Lung (tissue), 11 donors: ENCODE measurements at regions not wholly inside any gene's neighbourhood (a gene's known extent, or its start where the extent isn't known, plus 50 kb on each side); places are given as distances from the start of the nearest gene placed in this dataset.

ENCODE experiments used
- ATAC-seq: fragments of 200-7000 bp; cut with Tn5 transposase; one replicate; pipeline ENCODE4 v1.9.1; 2020; ENCODE audit warnings: moderate number of reproducible peaks; ENCODE audit not compliant: insufficient read depth, low FRiP score
- DNase-seq, 3 donors: peaks; one replicate each; pipeline ENCODE4 v3.0.0-alpha.2; 2013 to 2017
- H3K27ac ChIP-seq, 2 donors: one replicate each; pipeline ENCODE4 v1.5.1; 2013; ENCODE audit warnings: mild to moderate bottlenecking in 2 of 2, moderate library complexity in 2 of 2, control low read depth in 1 of 2, inconsistent platforms in 1 of 2, low read depth in 1 of 2, low read length in 1 of 2
- H3K27me3 ChIP-seq, 3 donors: one replicate each; pipeline ENCODE4 v1.5.1; 2013; ENCODE audit warnings: low read length in 2 of 3; ENCODE audit not compliant: control insufficient read depth in 3 of 3, insufficient read depth in 3 of 3
- H3K36me3 ChIP-seq, 4 donors: one replicate each; pipeline ENCODE4 v1.5.1; 2013; ENCODE audit warnings: low read length in 4 of 4, mild to moderate bottlenecking in 1 of 4, moderate library complexity in 1 of 4; ENCODE audit not compliant: control insufficient read depth in 4 of 4, insufficient read depth in 4 of 4
- H3K4me1 ChIP-seq, 5 donors: one replicate each; pipeline ENCODE4 v1.5.1; 2013; ENCODE audit warnings: low read length in 5 of 5, mild to moderate bottlenecking in 2 of 5, moderate library complexity in 1 of 5; ENCODE audit not compliant: control insufficient read depth in 5 of 5, insufficient read depth in 5 of 5
- H3K4me3 ChIP-seq: one replicate; pipeline ENCODE4 v1.5.1; 2013; ENCODE audit warnings: mild to moderate bottlenecking, control low read depth, moderate library complexity
- H3K9ac ChIP-seq, 2 donors: one replicate each; pipeline ENCODE4 v1.5.1; 2013; ENCODE audit warnings: low read length in 2 of 2, control low read depth in 1 of 2; ENCODE audit not compliant: insufficient read depth in 1 of 2
- H3K9me3 ChIP-seq, 4 donors: one replicate each; pipeline ENCODE4 v1.5.1; 2013; ENCODE audit warnings: low read length in 3 of 4, mild to moderate bottlenecking in 1 of 4, moderate library complexity in 1 of 4; ENCODE audit not compliant: control insufficient read depth in 4 of 4, insufficient read depth in 3 of 4
- WGBS, 2 donors: extraction: QIAGEN DNeasy Blood & Tissue Kit; methylation state at CpG; one replicate each; pipeline ENCODE4 v1.1.7; 2013; 5-methylcytosine and 5-hydroxymethylcytosine counted together
- TF ChIP-seq, protein P1 (sequence below): IDR thresholded peaks from 2 replicates; pipeline ENCODE4 v1.5.1; 2012; ENCODE audit warnings: mild to moderate bottlenecking; ENCODE audit errors: control extremely low read depth, extremely low read depth
- donor health status: control.
- donor health status: control.
- donor health status: Bipolar disorder and iron deficiency.
- donor health status: healthy.
- donor health status: DM: yes; HTN: yes; CAD: no.

DNA sequence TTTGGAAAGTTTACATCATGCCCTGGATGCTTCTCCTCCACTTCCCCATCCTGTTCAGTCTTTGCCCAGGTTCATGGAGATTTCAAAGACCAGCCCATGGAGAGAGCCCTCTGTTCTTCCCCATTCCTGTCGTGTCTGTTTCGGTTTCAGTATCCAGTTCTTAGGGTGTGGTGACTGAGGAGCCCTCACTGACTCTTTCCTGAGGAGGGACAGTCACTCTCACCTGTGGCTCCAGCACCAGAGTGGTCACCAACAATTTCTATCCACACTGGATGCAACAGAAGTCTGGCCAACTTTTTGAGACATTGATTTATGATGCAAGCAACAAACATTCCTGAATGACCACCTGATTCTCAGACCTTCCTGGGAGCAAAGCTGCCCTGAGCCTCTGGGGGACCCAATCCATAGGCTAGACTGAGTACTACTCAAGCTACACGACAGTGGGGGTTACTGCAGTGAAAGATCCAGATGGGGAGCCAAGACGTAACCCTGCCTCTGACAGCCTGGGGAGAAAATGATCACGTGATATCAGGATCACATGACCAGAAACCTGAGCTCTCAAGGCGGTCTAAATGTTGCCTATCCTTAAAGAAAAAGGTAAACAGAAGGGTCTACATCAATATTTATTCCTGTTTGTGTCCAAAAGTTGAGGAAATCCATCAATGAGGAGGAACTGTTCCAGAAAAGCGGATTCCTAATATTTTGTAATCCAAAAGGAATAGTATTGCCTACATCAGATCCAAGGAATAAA is 76.2 kb upstream of the VPREB1 start:
- Histone ChIP-seq H3K27me3 (peaks cover 0 to 7% (median 0%) of the 10 kb centered on the region in 3 donors), H3K4me3 (no peak overlapping the region), H3K9ac (no peak overlapping the region), H3K4me1 (no peaks in the 10 kb centered on the region), H3K9me3 (no peaks in the 10 kb centered on the region), H3K27ac (no peak overlapping the region), H3K36me3 (no peaks in the 10 kb centered on the region)
- peak in 2 of 3 donors; percentile 11 to 25 for DNase-seq
- WGBS, 2 donors = 33% methylated on average over 7 of the region's 7 CpGs
- TF ChIP-seq, protein P1, sequence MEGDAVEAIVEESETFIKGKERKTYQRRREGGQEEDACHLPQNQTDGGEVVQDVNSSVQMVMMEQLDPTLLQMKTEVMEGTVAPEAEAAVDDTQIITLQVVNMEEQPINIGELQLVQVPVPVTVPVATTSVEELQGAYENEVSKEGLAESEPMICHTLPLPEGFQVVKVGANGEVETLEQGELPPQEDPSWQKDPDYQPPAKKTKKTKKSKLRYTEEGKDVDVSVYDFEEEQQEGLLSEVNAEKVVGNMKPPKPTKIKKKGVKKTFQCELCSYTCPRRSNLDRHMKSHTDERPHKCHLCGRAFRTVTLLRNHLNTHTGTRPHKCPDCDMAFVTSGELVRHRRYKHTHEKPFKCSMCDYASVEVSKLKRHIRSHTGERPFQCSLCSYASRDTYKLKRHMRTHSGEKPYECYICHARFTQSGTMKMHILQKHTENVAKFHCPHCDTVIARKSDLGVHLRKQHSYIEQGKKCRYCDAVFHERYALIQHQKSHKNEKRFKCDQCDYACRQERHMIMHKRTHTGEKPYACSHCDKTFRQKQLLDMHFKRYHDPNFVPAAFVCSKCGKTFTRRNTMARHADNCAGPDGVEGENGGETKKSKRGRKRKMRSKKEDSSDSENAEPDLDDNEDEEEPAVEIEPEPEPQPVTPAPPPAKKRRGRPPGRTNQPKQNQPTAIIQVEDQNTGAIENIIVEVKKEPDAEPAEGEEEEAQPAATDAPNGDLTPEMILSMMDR = no peak
- no peak for ATAC-seq

DNA sequence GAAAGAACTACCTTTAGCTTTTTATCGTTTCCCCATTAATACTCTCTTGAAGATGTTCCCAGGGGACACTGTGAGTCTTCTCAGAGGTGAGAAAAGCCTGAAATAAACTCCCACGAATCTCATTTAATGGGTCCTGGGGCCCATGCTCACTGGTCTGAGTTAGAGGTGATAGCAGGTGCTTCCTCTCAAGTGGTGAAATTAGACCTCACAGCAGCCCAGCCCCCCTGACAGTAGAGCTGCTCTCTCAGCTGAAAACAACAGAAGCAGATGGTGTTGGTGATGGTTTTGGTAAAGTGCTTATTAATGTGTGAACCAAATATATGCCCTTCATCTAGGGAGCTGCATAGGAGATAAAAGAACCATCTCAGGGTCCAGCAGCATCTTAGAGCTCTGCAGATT is 76.8 kb upstream of the VPREB1 start:
- Histone ChIP-seq H3K4me1 (no peaks in the 10 kb centered on the region), H3K9ac (no peak overlapping the region), H3K27ac (no peak overlapping the region), H3K9me3 (no peaks in the 10 kb centered on the region), H3K27me3 (peaks cover 0 to 7% (median 0%) of the 10 kb centered on the region in 3 donors), H3K36me3 (no peaks in the 10 kb centered on the region), H3K4me3 (no peak overlapping the region)
- ATAC-seq (no peak), DNase-seq (no peak)
- 52 to 54% methylated on average over 2 of the region's 2 CpGs for WGBS, 2 donors
- TF ChIP-seq, protein P1 = no peak

DNA sequence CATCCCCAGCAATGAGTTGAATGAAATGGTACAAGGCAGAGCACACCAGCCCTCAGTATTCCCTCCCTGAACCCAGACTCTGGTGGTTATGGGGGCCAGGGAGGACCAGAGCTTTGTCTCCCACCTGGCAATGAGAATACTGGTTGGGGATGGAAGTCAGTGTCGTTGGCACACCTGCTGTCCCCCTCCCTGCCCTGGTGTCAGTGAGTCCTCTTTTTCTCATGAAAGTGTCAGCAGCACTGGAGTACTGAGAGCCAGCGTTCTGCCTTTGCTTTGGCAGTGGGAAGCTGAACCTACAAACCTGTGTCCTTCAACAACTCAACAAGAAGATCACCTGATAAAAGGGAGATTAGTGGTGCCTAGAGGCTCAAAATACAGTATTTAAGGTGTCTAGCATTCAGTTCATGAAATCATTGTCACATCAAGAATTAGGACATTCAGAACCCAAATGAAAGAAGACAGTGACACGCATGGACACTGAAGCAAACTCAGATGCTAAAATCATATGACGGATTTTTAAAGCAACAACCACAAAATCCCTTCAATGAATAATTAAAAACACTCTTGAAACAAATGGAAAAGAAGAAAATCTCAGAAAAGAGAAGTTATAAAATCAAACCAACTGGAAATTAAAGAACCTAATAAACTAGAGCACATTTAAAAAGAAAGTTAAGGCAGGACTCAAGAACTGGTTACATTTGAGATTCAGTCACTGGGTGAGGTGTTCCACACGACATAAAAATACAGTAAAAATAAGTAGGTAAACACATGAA is 77.5 kb upstream of the VPREB1 start:
- H3K4me3 ChIP-seq = no peak overlapping the region
- H3K27ac ChIP-seq = no peak overlapping the region
- no peak overlapping the region for H3K9ac ChIP-seq
- WGBS, 2 donors = 51 to 55% methylated on average over 5 of the region's 5 CpGs
- peaks cover 0 to 7% (median 0%) of the 10 kb centered on the region in 3 donors for H3K27me3 ChIP-seq
- H3K36me3 ChIP-seq = no peaks in the 10 kb centered on the region
- TF ChIP-seq, protein P1 = no peak
- H3K4me1 ChIP-seq = no peaks in the 10 kb centered on the region
- DNase-seq = no peak
- H3K9me3 ChIP-seq = peaks cover 0 to 2% (median 0%) of the 10 kb centered on the region in 4 donors
- no peak for ATAC-seq
